HG03432 (cell line): ENCODE measurements at regions not wholly inside any gene's neighbourhood (a gene's known extent, or its start where the extent isn't known, plus 50 kb on each side); places are given as distances from the start of the nearest gene placed in this dataset.

ENCODE experiments used
- ATAC-seq: cut with Tn5 transposase; IDR thresholded peaks from one replicate; pipeline ENCODE4 v1.9.1; 2021; ENCODE audit warnings: mild to moderate bottlenecking, moderate library complexity; ENCODE audit not compliant: unreplicated experiment

DNA sequence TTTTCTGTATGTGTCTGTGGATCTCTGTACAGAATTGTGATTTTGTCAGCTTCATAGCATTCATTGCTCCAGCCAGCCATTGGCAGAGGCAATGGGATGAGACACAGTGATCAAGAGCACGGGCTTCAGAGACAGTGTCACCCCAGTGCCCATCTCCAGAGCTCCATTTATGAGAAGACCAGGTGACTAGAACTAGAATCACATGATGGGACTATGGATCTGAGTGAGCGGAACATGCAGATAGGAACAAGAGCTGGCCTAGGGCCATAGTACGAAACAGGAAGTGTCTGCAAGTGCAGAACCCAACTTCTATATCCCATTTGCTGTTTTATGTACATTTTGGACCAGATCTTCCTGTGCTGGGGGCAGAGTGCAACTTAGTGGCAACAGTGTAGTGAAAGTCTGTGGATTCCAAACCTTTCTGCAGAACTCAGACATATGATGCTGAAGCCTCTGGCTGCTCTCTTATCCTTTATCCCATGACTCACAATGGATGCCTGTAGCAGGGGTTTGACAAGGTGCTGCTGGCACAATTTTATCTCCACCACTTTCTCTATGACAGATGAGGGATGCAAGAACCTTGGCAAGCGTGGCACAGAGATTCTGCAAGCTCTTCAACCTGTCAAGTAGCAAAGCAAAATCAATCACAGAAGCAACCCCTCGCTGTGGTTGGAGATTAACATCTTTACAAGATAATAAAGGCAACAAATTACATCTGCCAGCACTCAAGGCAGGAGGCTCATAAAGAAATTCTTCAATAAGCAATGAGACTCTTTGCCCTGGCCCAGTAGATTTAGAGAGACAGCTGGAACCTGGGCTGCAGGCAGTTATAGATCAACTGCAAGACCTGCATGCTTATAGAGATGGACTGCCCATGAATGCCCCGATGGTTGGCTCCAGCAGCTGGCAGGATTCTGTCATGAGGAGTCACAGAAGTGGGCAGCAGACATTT is 681.3 kb downstream of the TNS3 start:
- ATAC-seq: no peak

DNA sequence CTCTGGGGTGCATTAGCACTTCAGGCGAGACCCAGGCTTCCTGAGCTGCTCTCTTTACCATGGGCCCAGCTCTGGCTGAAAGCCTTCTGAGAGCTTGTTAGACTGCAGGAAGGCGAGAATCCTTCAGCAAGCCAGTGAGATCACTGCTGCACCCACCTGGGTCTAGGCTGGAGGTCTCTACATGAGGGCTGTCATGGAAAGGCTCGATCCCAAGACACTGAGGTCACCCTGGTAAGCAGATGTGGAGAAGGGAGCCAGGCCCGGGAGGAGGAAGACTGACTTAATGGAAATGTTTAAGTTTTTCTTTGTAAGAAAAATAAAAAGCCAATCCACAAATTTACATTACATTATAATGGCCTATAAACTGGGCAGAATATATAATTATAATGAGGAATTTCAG is 684.5 kb downstream of the TNS3 start:
- no peak for ATAC-seq

DNA sequence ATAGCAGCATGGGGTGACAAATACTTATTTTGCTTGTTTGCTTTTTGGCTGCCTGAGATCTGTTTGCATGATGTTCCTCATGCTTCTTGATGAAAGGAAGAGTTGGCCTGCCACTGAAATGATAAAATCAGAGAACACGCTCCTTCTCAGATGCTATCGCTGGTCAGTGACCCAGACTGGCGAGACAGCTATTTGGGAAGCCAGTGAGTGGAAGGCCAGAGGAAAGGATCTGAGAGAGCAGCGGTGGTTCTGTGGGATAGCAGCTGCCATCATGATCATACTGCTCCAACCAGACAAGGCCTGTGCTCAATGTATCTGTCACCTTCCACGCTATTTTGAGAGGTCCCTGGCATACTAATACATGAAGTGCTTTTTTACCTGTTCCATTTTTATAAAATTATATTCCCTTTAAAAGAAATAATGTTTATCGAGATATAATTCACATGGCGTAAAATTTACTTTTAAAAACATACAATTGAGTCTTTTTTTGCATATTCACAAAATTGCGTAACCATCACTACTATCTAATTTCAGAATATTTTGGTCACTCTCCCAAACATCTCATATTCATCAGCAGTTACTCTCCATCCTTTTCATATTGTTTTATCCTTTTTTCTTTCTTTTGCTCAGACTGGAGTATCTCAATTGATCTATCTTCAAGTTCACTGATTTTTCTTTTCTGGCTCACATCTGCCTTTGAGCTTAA is 695.1 kb downstream of the TNS3 start:
- no peak for ATAC-seq

DNA sequence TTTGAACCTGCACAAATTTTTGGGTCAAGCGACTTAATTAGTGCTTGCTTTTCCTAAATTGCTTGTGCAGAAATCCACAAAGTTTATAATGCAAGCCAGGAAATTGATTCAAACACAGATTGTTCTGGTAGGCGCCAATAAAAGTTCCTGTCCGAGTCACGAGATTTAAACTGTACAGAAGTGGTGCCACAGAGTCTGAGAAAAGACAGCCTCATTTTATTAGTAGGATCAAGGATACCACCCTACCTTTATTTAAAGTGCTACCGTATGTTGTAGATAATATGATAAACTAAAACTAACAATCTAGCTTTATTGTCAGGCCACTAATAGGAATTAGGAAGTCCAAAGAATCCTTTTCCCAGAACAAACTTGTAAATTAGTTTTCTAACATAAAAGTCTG is 696.7 kb downstream of the TNS3 start:
- no peak for ATAC-seq

DNA sequence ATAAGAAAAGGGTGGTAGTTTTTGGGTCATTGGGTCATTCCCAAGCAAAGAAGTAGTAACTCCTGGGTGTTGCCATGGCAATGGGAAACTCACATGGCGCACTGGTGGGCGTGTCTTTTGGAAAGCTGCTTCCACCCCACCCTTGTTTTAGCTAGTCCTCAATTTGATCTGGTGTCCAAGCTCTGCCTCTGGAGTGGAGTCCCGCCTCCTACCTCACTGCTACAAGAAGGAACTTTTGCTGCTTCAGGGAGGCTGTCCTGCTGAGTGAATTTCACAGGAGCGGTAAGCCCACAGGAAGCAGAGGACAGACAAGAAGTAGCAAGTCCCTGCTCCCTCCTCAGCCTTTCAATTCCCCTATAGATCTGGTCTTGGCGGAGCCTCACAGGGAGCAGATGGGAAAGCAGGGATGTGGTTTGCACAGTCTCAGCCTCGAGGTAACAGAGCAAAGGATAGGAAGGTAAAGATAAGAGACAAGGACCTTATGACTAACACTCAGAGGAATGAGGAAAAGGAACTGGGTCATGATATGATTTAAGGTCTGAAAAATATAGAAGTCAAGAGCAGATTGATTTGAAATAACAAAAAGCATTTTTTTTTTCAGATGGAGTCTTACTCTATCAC is 700.3 kb downstream of the TNS3 start:
- no peak for ATAC-seq

DNA sequence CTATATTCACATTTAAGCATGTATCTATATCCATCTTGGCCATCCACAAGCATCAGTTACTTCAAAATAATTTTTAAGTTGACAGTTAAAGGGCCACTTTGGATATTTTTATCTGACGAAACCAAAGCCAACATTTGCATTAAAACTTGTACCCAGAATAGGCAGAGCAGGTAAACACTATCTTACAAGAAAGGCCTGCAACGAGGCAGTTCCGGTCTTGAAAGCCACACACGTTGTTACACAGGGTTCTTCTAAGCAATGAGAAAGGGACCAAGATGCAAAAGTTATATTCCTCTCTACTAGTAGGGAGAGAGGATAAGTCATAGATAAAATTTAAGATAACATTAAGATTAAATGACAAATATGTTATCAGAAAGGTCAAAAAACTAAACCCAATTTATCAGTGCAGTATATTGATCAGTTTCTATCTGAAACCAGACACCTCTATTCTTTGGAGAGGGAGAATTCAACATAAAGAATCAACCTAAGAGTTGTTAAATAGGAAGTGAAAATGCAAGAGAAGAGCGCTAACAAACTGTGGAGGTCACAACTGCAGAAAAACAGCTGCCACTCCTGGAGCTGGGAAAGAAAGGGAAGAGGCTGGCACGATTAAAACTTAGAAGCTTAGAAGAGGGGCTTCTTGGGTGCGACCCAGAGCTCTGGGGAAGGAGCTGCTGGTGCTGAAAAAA is 701.3 kb downstream of the TNS3 start:
- ATAC-seq: no peak

DNA sequence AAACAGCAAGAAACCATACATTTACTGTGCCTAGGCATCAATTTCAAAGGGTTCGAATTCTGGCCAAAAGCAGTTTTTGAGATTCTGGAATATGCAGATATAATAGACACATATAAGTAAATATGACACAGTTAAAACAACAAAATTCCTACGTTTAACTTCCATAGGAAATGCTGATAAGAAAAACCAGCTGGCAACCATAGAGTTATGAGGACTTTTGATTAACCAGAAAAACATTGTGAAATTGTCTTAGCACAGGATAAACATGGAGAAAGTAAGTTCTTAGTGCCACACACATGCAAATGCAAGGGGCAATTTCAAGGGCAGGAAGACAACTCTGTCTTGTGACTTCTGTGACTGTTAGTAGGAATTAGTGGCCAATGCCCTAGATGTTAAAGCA is 702.1 kb downstream of the TNS3 start:
- no peak for ATAC-seq

DNA sequence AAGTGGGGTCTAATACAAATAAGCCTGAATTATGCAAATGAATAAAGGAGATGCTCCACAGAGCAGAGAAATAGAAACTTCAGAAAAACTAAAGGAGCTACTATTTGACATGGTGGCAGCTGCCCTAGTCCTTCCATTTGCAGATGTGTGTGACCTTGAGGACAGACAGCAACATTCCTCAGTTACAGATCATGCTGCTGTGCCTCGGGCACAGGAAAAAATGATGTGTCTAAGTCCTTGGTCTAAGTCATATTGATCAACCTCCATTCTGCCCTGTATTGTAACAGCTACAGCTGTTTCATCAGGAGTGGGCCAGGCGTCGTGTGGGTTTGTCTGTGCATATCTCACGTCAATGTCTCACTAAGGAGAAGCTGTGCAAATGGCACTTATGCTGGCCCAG is 710.4 kb downstream of the TNS3 start:
- ATAC-seq: no peak

DNA sequence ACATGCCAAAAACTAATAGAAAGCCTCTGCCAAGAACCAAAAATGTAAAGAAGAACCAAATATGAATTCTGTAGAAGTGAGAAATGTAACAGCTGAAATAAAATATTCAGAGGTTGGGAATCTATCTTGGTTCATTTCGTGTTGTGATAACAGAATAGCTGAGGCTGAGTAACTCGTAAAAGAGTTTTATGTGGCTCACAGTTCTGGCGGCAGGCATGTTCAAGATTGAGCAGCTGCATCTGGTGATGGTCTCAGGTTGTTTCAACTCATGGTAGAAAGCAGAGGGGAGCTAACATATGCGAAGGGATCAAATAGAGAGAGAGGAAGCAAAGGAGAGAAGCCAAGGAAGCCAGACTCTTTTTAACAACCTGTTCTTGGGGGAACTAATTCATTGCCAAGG is 717.2 kb downstream of the TNS3 start:
- ATAC-seq: no peak

DNA sequence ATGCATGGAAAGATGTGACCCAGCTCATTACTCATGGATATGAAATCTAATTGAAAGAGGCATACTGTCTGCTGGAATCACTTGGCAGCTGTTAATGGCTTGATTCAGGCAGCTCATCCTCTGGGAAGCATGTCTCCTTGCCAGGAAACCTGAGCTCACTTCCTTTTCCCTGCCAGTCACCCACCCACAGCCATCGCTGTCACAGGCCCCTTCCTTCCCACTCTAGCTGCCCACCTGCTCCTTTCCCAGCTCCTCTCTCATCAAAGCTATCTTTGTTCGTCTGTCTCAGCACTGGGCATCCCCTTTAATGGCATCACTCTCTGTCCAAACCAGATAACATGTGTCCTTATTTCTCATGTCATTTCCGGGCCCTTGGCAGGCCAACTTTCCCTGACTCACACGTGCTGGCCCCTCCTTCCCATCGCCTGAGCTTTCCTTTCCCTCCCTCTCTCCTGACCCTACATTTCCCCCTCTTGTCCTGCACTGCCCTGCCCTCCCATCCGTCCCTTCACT is 721.9 kb downstream of the TNS3 start:
- no peak for ATAC-seq

DNA sequence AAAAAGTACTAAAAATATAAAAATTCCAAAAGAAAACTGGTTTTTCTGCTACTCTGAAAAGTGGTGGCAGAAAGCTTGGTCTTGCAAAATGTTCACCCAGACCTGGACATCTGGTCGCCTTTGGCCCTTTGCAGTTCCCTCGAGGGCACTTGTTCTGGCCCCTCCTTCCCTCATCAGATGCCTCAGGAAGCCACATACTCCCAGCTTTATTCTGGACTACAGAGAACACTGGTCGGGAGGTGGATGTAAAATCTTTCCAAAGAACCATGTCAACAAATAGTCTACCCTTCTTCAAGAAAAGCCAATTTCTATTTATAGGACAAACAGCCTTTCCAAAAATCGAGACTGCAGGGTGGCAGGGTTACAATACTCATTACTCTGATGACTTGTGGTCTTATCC is 726.1 kb downstream of the TNS3 start:
- ATAC-seq: no peak

DNA sequence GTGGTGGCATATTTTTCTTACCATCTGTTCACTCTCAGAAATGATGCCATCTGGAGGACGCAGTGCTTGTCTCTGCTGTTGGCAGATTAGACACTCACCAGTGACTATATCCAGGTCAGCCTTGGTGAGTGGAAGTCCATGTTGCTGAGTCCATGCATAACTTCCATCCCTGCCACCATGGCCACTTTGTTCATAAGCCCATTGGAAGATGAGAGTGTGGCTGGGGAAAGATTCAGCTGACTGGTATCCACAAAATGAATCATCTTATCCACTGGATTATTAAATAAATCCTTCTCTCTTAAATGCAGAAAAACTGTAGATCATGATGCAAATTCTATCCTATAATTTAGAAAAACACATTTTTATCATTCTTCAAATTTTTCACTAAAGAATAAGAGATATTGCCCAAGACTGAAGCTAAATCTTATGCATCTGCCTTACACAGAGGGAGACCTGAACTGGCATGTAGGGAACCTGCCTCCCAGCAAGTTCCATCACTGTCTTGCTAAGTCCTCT is 726.9 kb downstream of the TNS3 start:
- ATAC-seq: no peak

DNA sequence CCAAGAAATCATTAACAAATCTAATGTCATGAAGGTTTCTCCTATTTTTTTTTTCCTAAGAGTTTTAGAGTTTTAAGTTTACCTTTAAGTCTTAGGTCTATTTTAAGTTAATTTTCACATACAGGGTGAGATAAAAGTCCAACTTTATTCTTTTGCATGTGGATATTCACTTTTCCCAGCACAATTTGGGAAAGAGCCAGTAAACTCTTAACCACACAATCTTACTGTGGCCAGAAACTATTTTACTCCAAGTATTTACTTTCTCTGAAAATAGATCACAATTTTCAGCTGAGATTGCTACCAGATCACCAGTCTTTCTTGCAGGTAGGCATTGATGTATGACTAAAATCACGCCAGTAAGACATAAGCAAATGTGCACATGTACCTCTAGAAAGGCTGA is 728.5 kb downstream of the TNS3 start:
- no peak for ATAC-seq

DNA sequence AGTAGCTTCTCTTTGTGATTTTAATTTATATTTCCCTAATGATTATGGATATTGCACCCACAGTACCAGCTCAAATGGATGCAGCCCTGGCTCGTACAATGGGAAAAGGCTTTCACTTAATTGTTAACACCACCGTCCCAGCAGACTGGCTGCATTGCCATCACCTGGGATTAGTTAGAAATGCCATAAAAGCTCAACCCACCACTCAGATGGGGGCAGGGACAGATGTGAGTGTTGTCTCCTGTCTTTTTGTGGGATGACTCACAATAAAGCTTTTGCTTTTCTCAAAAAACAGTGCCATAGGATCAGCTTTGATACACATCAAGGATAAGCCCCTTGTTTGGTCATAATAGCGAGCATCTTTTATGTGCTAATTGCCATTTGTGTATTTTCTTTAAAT is 729.1 kb downstream of the TNS3 start:
- ATAC-seq: no peak

DNA sequence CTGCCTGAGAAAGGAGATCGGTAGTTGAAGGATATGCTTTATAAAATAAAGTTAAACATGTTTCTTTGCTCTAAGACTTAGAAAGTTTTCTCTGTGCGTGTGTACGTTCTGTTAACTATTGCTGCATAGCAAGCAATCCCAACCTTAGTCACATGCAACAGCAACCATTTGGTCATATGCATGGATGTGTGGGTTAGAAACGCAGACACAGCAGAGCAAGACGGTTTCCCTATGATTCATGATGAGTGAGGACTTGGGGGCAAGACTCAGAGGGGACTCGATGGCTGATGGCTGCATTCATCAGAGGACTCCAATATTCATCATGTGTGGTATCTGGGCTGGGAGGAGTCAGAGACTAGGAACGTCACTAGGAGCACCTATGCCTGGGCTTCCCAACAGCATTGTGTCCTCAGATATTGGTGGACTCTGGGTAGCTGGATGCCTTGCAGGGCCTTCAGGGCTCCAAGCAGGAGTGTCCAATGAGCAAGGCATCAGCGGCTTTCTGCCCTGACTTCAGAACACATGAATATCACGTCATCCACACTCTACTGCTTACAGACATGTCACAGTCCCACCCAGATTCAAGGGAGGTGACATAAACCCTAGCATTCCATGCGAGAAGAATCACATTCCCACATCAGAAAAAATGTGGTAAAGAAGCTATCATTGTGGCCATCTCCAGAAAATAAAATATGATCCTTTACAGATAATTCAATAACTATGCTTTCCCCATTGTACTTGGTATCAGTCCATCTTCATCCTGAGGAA is 731.2 kb downstream of the TNS3 start:
- no peak for ATAC-seq

DNA sequence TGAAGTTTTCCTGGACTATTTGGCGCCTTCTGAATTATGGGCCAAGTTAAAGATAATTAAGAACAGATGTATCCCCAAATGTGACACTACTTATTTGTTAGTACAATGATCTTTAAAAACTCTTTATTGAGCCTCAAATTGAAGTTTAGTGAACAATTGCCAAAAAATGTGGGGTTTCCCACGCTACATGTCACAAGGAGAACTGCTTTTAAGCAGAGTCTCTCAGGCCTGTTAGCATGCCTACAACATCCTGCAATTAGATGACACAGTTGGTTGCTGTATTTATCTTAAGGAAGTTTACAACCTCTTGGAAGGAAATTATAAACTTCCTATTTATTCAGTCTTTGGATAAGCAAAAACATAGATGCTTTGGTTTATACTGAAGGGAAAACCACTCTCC is 733.0 kb downstream of the TNS3 start:
- ATAC-seq: no peak

DNA sequence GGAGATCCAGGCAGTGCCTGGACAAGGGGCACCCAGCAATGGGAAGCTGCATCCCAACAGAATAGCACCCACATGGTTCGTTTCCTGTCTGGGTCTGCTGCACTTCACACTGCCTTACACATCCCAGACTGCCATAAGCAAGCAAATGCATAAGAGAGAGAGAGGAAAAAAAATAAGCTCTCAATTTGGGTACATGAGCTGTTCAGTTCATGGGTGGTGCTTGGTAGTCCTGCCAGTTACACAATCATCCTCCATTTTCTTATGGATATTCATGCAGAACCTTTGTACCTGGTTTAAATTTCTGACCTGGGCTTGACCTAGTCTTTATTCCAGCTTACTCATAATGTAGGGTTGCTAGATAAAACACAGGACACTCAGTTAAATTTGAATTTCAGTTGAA is 733.6 kb downstream of the TNS3 start:
- no peak for ATAC-seq

DNA sequence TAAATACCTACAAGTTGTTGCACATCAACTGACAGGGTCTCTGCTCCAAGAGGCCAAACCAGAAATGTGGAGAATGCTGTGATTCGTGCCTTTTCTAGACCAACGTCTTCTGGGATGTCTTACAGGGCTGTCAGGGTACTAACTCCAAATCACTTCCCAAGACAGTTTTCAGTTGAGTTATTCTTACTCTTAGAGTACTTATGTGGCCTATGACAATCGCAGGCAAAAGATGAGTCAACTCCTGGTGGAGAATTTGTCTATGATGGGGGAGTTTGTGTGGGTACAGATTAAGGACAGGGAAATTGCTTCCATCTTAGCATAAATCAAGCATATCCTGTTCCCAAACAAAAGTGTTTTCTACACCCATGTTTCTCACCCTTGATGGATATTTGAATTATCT is 734.8 kb downstream of the TNS3 start:
- no peak for ATAC-seq

DNA sequence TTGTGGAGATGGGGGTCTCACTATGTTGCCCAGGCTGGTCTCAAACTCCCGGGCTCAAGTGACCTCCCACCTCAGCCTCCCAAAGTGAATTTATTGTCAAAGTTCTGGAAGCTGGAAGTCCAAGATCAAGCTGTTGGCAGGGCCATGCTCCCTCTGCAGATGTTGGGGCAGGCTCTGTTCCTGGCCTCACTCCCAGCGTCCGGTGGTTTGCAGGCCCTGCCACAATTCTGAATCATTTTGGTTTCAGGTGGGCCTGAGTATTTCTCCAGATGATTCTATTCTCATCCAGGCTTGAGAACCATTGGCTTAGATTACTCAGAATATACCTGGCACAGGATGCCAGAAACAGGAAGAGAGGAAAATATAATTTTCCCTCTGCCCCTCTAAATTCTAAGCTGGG is 737.4 kb downstream of the TNS3 start:
- ATAC-seq: no peak

DNA sequence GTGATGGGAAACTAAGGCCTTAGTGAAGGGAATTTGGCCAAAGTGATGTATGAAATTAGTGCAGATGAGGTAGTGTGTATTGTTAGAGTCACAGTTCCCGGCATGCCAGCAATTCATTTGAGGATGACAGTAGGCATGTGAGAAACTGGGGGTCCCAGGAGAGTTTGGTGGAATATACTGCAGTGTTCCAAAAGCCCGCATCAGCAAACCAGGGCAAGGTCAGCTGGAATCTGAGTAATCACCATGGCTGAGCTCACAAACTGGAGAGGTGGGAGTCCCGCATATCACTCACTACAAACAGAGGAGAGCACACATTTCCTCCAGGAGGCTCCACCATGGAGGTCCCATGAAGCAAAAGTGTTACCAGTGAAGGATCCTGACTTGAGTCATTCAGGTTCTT is 740.7 kb downstream of the TNS3 start:
- ATAC-seq: no peak
